GM12873 (cell line): ENCODE measurements at regions not wholly inside any gene's neighbourhood (a gene's known extent, or its start where the extent isn't known, plus 50 kb on each side); places are given as distances from the start of the nearest gene placed in this dataset.

Experiments used
- CTCF ChIP-seq: IDR thresholded peaks from 2 replicates; pipeline ENCODE4 v1.5.1; 2012; ENCODE audit warnings: low read depth, mild to moderate bottlenecking, moderate library complexity, low read length, control low read depth; ENCODE audit not compliant: insufficient read depth; ENCODE audit errors: missing control alignments

GRCh38 chr20:39176457-39176856, 214.3 kb downstream of the DHX35 start:
- no peak for TF ChIP-seq CTCF

- TF ChIP-seq CTCF = no peak
These were observed 208.8 kb downstream of the DHX35 start for GRCh38 chr20:39170896-39171463.

GRCh38 chr20:39165099-39165498, 203.0 kb downstream of the DHX35 start:
- no peak for TF ChIP-seq CTCF

GRCh38 chr20:39164642-39165041, 202.5 kb downstream of the DHX35 start:
- TF ChIP-seq CTCF = no peak

- no peak for TF ChIP-seq CTCF
These were observed 201.8 kb downstream of the DHX35 start for GRCh38 chr20:39163993-39164392.

GRCh38 chr20:39161900-39162299, 199.8 kb downstream of the DHX35 start:
- TF ChIP-seq CTCF = no peak

GRCh38 chr20:39155971-39156370, 193.8 kb downstream of the DHX35 start:
- TF ChIP-seq CTCF = no peak
